ENCODE measurements at regions not wholly inside any gene's neighbourhood (a gene's known extent, or its start where the extent isn't known, plus 50 kb on each side); places are given as distances from the start of the nearest gene placed in this dataset.

GRCh38 chr15:93716615-93717231 lies 514.6 kb upstream of the MCTP2 start:
- no peak for TF ChIP-seq CTCF (IDR thresholded peaks at IDR 0.05)
- no peak for TF ChIP-seq POLR2A (IDR thresholded peaks at IDR 0.05)
